H1 (cell line): ENCODE measurements at regions not wholly inside any gene's neighbourhood (a gene's known extent, or its start where the extent isn't known, plus 50 kb on each side); places are given as distances from the start of the nearest gene placed in this dataset.
"Not testable (repeated sequence)": the region's sequence is repeated elsewhere in the genome, so short reads cannot be mapped to it uniquely, and the experiment has no call there.

ENCODE experiments used
- CTCF ChIA-PET: fragments of 300-600 bp; sonication (Branson Sonifier 250); formaldehyde crosslinking; loops from one replicate; lab custom pipeline; 2021; ENCODE audit not compliant: partially characterized antibody; lab: Charles Lee
- POLR2A ChIA-PET: fragments of 300-600 bp; sonication (Branson Sonifier 250); formaldehyde crosslinking; loops from one replicate; lab custom pipeline; 2021; ENCODE audit warnings: inconsistent platforms; ENCODE audit not compliant: partially characterized antibody; lab: Charles Lee
- DNase-seq, 2 experiments: peaks; one replicate each; pipeline versions ENCODE4 v3.0.0 to v3.0.0-alpha.2; 2010 to 2022; ENCODE audit warnings: low spot score in 2 of 2, low read depth in 1 of 2, mixed read lengths in 1 of 2
- FAIRE-seq: peaks from 2 replicates; lab custom pipeline; 2011; peaks lifted over from hg19 to GRCh38; lab: Jason Lieb, UNC
- H2AFZ ChIP-seq: 2 replicates; pipeline ENCODE4 v1.8.1; 2012; ENCODE audit warnings: low read length, inconsistent platforms
- H2AK5ac ChIP-seq: 2 replicates; pipeline ENCODE4 v1.6.1; 2013; ENCODE audit warnings: low read depth, low read length
- H2BK120ac ChIP-seq: replicated peaks from 2 replicates; pipeline ENCODE3; 2013; ENCODE audit warnings: low read depth, low read length, inconsistent platforms
- H2BK12ac ChIP-seq: 2 replicates; pipeline ENCODE4 v1.6.1; 2013; ENCODE audit warnings: low read depth, low read length
- H2BK15ac ChIP-seq: 2 replicates; pipeline ENCODE4 v1.6.1; 2013; ENCODE audit warnings: low read length
- H2BK20ac ChIP-seq: 2 replicates; pipeline ENCODE4 v1.6.1; 2013; ENCODE audit warnings: low read length
- H2BK5ac ChIP-seq: 2 replicates; pipeline ENCODE4 v1.6.1; 2013; ENCODE audit warnings: low read depth, low read length
- H3K14ac ChIP-seq: 2 replicates; pipeline ENCODE4 v1.6.1; 2013; ENCODE audit warnings: inconsistent platforms; ENCODE audit not compliant: insufficient read length
- H3K18ac ChIP-seq: 2 replicates; pipeline ENCODE4 v1.6.1; 2013; ENCODE audit warnings: low read length; ENCODE audit errors: extremely low read depth
- H3K23ac ChIP-seq: 2 replicates; pipeline ENCODE4 v1.6.1; 2013; ENCODE audit warnings: inconsistent platforms; ENCODE audit not compliant: insufficient read length
- H3K23me2 ChIP-seq: 2 replicates; pipeline ENCODE4 v1.6.1; 2013; ENCODE audit warnings: low read depth, low read length
- H3K27ac ChIP-seq: 2 replicates; pipeline ENCODE4 v1.6.1; 2011; ENCODE audit warnings: low read depth, low read length, inconsistent platforms
- H3K27me3 ChIP-seq, 4 experiments: replicated peaks in 1 of 4; 1 replicate in 1 of 4; 2 replicates in 3 of 4; pipeline versions ENCODE4 v1.6.1 to v1.8.1; 2011 to 2013; ENCODE audit warnings: low read length in 3 of 4, mild to moderate bottlenecking in 3 of 4, inconsistent platforms in 2 of 4, mixed read lengths in 2 of 4, moderate library complexity in 1 of 4; ENCODE audit not compliant: control insufficient read depth in 3 of 4, insufficient read depth in 3 of 4; ENCODE audit errors: extremely low read depth in 1 of 4
- H3K36me3 ChIP-seq, 4 experiments: 2 replicates each; pipeline versions ENCODE4 v1.6.1 to v1.8.1; 2011 to 2013; ENCODE audit warnings: mild to moderate bottlenecking in 4 of 4, low read length in 3 of 4, moderate library complexity in 2 of 4, control low read depth in 1 of 4, inconsistent platforms in 1 of 4; ENCODE audit not compliant: insufficient read depth in 4 of 4, control insufficient read depth in 2 of 4
- H3K4ac ChIP-seq: replicated peaks from 2 replicates; pipeline ENCODE3; 2013; ENCODE audit warnings: low read length, low read depth, mixed read lengths, inconsistent platforms; ENCODE audit not compliant: insufficient read length
- H3K4me1 ChIP-seq, 4 experiments: replicated peaks in 1 of 4; 1 replicate in 1 of 4; 2 replicates in 3 of 4; pipeline versions ENCODE4 v1.6.1 to v1.8.1; 2011 to 2013; ENCODE audit warnings: low read length in 3 of 4, inconsistent platforms in 2 of 4, mixed read lengths in 1 of 4; ENCODE audit not compliant: insufficient read depth in 4 of 4, control insufficient read depth in 3 of 4
- H3K4me2 ChIP-seq, 2 experiments: 2 replicates each; pipeline versions ENCODE4 v1.6.1 to v1.8.1; 2011 to 2013; ENCODE audit warnings: low read depth in 2 of 2, low read length in 2 of 2, control low read depth in 1 of 2, inconsistent platforms in 1 of 2, mild to moderate bottlenecking in 1 of 2; ENCODE audit not compliant: insufficient read depth in 1 of 2
- H3K4me3 ChIP-seq, 4 experiments: fragments of 200-600, 300-600 bp in 1 of 4; sonication (generic), shearing (Covaris generic), sonication (Bioruptor Twin) in 1 of 4; 2 replicates each; pipeline versions ENCODE4 v1.5.1 to v1.8.1; 2011 to 2016; ENCODE audit warnings: low read length in 4 of 4, low read depth in 3 of 4, control low read depth in 2 of 4, inconsistent platforms in 2 of 4, mild to moderate bottlenecking in 2 of 4, mixed read lengths in 1 of 4, moderate library complexity in 1 of 4; ENCODE audit not compliant: insufficient read depth in 2 of 4; ENCODE audit errors: extremely low read depth in 1 of 4
- H3K56ac ChIP-seq: replicated peaks from 2 replicates; pipeline ENCODE3; 2013; ENCODE audit warnings: low read depth, mild to moderate bottlenecking, mixed read lengths, low read length, inconsistent platforms; ENCODE audit not compliant: insufficient read length
- H3K79me1 ChIP-seq: 2 replicates; pipeline ENCODE4 v1.6.1; 2013; ENCODE audit warnings: low read depth, low read length, control low read depth
- H3K79me2 ChIP-seq, 2 experiments: 2 replicates each; pipeline versions ENCODE4 v1.6.1 to v1.8.1; 2012 to 2013; ENCODE audit warnings: low read length in 2 of 2, mild to moderate bottlenecking in 2 of 2, inconsistent platforms in 1 of 2; ENCODE audit not compliant: insufficient read depth in 2 of 2, control insufficient read depth in 1 of 2
- H3K9ac ChIP-seq, 4 experiments: replicated peaks in 1 of 4; 1 replicate in 1 of 4; 2 replicates in 3 of 4; pipeline versions ENCODE4 v1.6.1 to v1.8.1; 2011 to 2013; ENCODE audit warnings: low read depth in 3 of 4, low read length in 3 of 4, control low read depth in 2 of 4, mild to moderate bottlenecking in 2 of 4, moderate library complexity in 2 of 4, inconsistent platforms in 1 of 4; ENCODE audit errors: extremely low read depth in 1 of 4
- H3K9me3 ChIP-seq, 2 experiments: 2 replicates each; pipeline versions ENCODE4 v1.6.1 to v1.8.1; 2012 to 2013; ENCODE audit warnings: mild to moderate bottlenecking in 2 of 2, moderate library complexity in 2 of 2, control low read depth in 1 of 2, inconsistent platforms in 1 of 2, low read depth in 1 of 2, low read length in 1 of 2, mixed read lengths in 1 of 2; ENCODE audit not compliant: insufficient read depth in 2 of 2
- H4K20me1 ChIP-seq, 2 experiments: replicated peaks in 1 of 2; 2 replicates each; pipeline versions ENCODE3 to v1.8.1; 2011 to 2013; ENCODE audit warnings: inconsistent platforms in 2 of 2, low read length in 2 of 2, mild to moderate bottlenecking in 1 of 2; ENCODE audit not compliant: insufficient read depth in 2 of 2, control insufficient read depth in 1 of 2
- H4K5ac ChIP-seq: 2 replicates; pipeline ENCODE4 v1.6.1; 2013; ENCODE audit warnings: low read length, low read depth, mixed read lengths, inconsistent platforms; ENCODE audit not compliant: insufficient read length
- H4K8ac ChIP-seq: 2 replicates; pipeline ENCODE4 v1.8.0; 2013; ENCODE audit warnings: mild to moderate bottlenecking, moderate library complexity, low read length, inconsistent platforms; ENCODE audit not compliant: insufficient read depth; ENCODE audit errors: extremely low read depth
- H4K91ac ChIP-seq: replicated peaks from 2 replicates; pipeline ENCODE3; 2013; ENCODE audit warnings: low read length, mixed read lengths, inconsistent platforms; ENCODE audit not compliant: insufficient read length
- ATF3 ChIP-seq: IDR thresholded peaks from 2 replicates; pipeline ENCODE4 v1.6.1; 2011; ENCODE audit warnings: low read depth, mild to moderate bottlenecking, low read length; ENCODE audit not compliant: insufficient read depth
- BCL11A ChIP-seq, 2 experiments: IDR thresholded peaks; one replicate each; pipeline ENCODE4 v1.6.1; 2011; ENCODE audit warnings: low read depth in 2 of 2, low read length in 2 of 2, mild to moderate bottlenecking in 2 of 2
- NRF1 ChIP-seq: IDR thresholded peaks from 2 replicates; pipeline ENCODE4 v1.6.1; 2011; ENCODE audit warnings: mild to moderate bottlenecking, low read depth, low read length, improper control_type of control experiment
- RAD21 ChIP-seq, 2 experiments: IDR thresholded peaks in 1 of 2; conservative IDR thresholded peaks in 1 of 2; 2 replicates each; pipeline ENCODE4 v1.6.1; 2011; ENCODE audit warnings: low read depth in 2 of 2, low read length in 2 of 2, improper control_type of control experiment in 1 of 2, inconsistent platforms in 1 of 2, mild to moderate bottlenecking in 1 of 2, moderate library complexity in 1 of 2
- RFX5 ChIP-seq: IDR thresholded peaks from 2 replicates; pipeline ENCODE4 v1.6.1; 2011; ENCODE audit warnings: low read depth, low read length, improper control_type of control experiment, borderline replicate concordance
- SRF ChIP-seq: IDR thresholded peaks from 2 replicates; pipeline ENCODE4 v1.6.1; 2011; ENCODE audit warnings: mild to moderate bottlenecking, low read depth, low read length, moderate library complexity
- TAF1 ChIP-seq: IDR thresholded peaks from 2 replicates; pipeline ENCODE4 v1.6.1; 2011; ENCODE audit warnings: mild to moderate bottlenecking, low read depth, low read length
- WGBS, 2 experiments: shearing (Covaris generic) in 1 of 2; methylation state at CpG; one replicate each; pipeline versions ENCODE4 v1.1.6 to v1.1.7; 2013 to 2015; ENCODE audit warnings: low lambda C conversion rate in 2 of 2, mixed read lengths in 2 of 2, inconsistent platforms in 1 of 2, low coverage in 1 of 2, missing lambda C conversion rate in 1 of 2; ENCODE audit not compliant: insufficient replicate concordance in 2 of 2, insufficient coverage in 1 of 2, insufficient read length in 1 of 2; ENCODE audit errors: extremely low coverage in 1 of 2, missing lambda C conversion rate in 1 of 2; 5-methylcytosine and 5-hydroxymethylcytosine counted together

DNA sequence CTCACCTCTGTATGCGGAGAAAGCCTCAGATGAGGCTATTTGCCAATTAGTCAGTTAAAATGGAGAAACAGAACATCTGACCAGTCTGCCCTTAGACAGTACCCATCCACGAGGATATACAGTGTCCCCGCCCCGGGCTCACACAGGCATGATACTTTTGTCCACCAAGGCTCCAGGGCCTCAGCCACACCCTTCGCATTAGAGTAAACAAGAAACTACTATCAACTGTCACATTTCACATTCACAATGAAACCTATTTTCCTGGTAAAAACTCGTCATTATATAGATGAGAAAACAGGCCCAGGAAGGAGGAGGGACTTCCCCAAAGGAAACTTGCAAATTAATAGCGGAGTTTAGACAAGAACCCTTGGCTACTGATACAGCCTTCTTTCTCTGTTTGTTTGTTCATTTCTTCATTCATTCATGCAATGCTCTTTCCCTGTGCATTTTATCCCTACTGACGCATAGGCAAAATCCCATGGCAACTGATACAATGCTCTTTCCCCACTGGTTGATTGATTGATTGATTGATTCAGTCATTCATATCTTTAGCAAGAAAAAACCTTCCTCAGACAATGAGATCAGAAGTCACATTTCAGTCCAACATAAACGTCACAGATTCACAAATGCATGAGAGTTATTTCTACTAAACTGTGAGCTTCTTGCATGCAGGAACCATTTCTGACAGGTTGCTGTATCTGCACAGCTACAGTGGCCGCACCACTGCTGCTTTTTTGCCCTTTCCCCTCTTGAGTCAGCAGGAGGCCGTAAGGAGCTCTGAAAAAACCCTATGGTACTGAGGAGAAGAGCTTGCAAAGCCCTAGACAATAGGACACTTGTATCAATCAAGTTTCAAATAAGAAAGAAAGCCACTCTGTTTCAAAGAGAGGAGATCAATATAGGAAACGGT lies 777.1 kb downstream of the RNF144A start (continued):
- TF ChIP-seq RAD21 (IDR thresholded peaks at IDR 0.05 in 1 of 2, conservative IDR thresholded peaks at IDR 0.05 in 1 of 2; ENCODE audit: low read depth in 2 of 2, low read length in 2 of 2) (no peak), TAF1 (no peak), SRF (no peak), BCL11A (IDR thresholded peaks at IDR 0.05; ENCODE audit: low read depth in 2 of 2, low read length in 2 of 2) (no peak), NRF1 (no peak), RFX5 (no peak), ATF3 (no peak)

DNA sequence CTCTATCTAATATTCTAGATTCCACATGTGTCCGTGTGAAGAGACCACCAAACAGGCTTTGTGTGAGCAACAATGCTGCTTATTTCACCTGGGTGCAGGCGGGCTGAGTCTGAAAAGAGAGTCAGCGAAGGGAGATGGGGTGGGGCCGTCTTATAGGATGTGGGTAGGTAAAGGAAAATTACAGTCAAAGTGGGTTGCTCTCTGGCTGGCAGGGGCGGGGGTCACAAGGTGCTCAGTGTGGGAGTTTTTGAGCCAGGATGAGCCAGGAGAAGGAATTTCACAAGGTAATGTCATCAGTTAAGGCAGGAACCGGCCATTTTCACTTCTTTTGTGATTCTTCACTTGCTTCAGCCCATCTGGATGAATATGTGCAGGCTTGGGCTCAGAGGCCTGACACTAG lies 779.3 kb downstream of the RNF144A start:
- POLR2A ChIA-PET, H4K5ac ChIP-seq: not testable (repeated sequence)

More for the DNA sequence above, 779.3 kb downstream of the RNF144A start:
- H3K23me2 ChIP-seq, H3K4ac ChIP-seq, H2AFZ ChIP-seq, H3K9me3 ChIP-seq, H3K23ac ChIP-seq, H4K20me1 ChIP-seq, H3K14ac ChIP-seq, H4K91ac ChIP-seq, H2BK15ac ChIP-seq, H2BK12ac ChIP-seq, H2BK20ac ChIP-seq, DNase-seq, H3K18ac ChIP-seq, H2BK5ac ChIP-seq, H3K4me3 ChIP-seq, FAIRE-seq, H3K79me1 ChIP-seq, H3K4me2 ChIP-seq, H3K9ac ChIP-seq, H3K36me3 ChIP-seq, H3K27me3 ChIP-seq, H4K8ac ChIP-seq, H3K4me1 ChIP-seq, H2AK5ac ChIP-seq, H3K79me2 ChIP-seq, H3K27ac ChIP-seq, H2BK120ac ChIP-seq, H3K56ac ChIP-seq: not testable (repeated sequence)
- WGBS, 2 experiments = 88% methylated on average over 6 of the region's 6 CpGs; no CpG with 5 or more reads in 1 of the 2 experiments
- CTCF ChIA-PET = interaction anchor here (1.0 to 1.6 kb wide), 3 partner anchors 44 to 118 kb away, joined by 3 read pairs; no protein-coding TSS in a partner anchor
